H1 (cell line): ENCODE measurements at regions not wholly inside any gene's neighbourhood (a gene's known extent, or its start where the extent isn't known, plus 50 kb on each side); places are given as distances from the start of the nearest gene placed in this dataset.

Experiments used
- CTCF ChIA-PET: fragments of 300-600 bp; sonication (Branson Sonifier 250); formaldehyde crosslinking; loops from one replicate; lab custom pipeline; 2021; ENCODE audit not compliant: partially characterized antibody; lab: Charles Lee
- POLR2A ChIA-PET: fragments of 300-600 bp; sonication (Branson Sonifier 250); formaldehyde crosslinking; loops from one replicate; lab custom pipeline; 2021; ENCODE audit warnings: inconsistent platforms; ENCODE audit not compliant: partially characterized antibody; lab: Charles Lee
- DNase-seq, 2 experiments: peaks; one replicate each; pipeline versions ENCODE4 v3.0.0 to v3.0.0-alpha.2; 2010 to 2022; ENCODE audit warnings: low spot score in 2 of 2, low read depth in 1 of 2, mixed read lengths in 1 of 2
- FAIRE-seq: peaks from 2 replicates; lab custom pipeline; 2011; peaks lifted over from hg19 to GRCh38; lab: Jason Lieb, UNC
- H2AFZ ChIP-seq: 2 replicates; pipeline ENCODE4 v1.8.1; 2012; ENCODE audit warnings: low read length, inconsistent platforms
- H2AK5ac ChIP-seq: 2 replicates; pipeline ENCODE4 v1.6.1; 2013; ENCODE audit warnings: low read depth, low read length
- H2BK120ac ChIP-seq: replicated peaks from 2 replicates; pipeline ENCODE3; 2013; ENCODE audit warnings: low read depth, low read length, inconsistent platforms
- H2BK12ac ChIP-seq: 2 replicates; pipeline ENCODE4 v1.6.1; 2013; ENCODE audit warnings: low read depth, low read length
- H2BK15ac ChIP-seq: 2 replicates; pipeline ENCODE4 v1.6.1; 2013; ENCODE audit warnings: low read length
- H2BK20ac ChIP-seq: 2 replicates; pipeline ENCODE4 v1.6.1; 2013; ENCODE audit warnings: low read length
- H2BK5ac ChIP-seq: 2 replicates; pipeline ENCODE4 v1.6.1; 2013; ENCODE audit warnings: low read depth, low read length
- H3K14ac ChIP-seq: 2 replicates; pipeline ENCODE4 v1.6.1; 2013; ENCODE audit warnings: inconsistent platforms; ENCODE audit not compliant: insufficient read length
- H3K18ac ChIP-seq: 2 replicates; pipeline ENCODE4 v1.6.1; 2013; ENCODE audit warnings: low read length; ENCODE audit errors: extremely low read depth
- H3K23ac ChIP-seq: 2 replicates; pipeline ENCODE4 v1.6.1; 2013; ENCODE audit warnings: inconsistent platforms; ENCODE audit not compliant: insufficient read length
- H3K23me2 ChIP-seq: 2 replicates; pipeline ENCODE4 v1.6.1; 2013; ENCODE audit warnings: low read depth, low read length
- H3K27ac ChIP-seq: 2 replicates; pipeline ENCODE4 v1.6.1; 2011; ENCODE audit warnings: low read depth, low read length, inconsistent platforms
- H3K27me3 ChIP-seq, 4 experiments: replicated peaks in 1 of 4; 1 replicate in 1 of 4; 2 replicates in 3 of 4; pipeline versions ENCODE4 v1.6.1 to v1.8.1; 2011 to 2013; ENCODE audit warnings: low read length in 3 of 4, mild to moderate bottlenecking in 3 of 4, inconsistent platforms in 2 of 4, mixed read lengths in 2 of 4, moderate library complexity in 1 of 4; ENCODE audit not compliant: control insufficient read depth in 3 of 4, insufficient read depth in 3 of 4; ENCODE audit errors: extremely low read depth in 1 of 4
- H3K36me3 ChIP-seq, 4 experiments: 2 replicates each; pipeline versions ENCODE4 v1.6.1 to v1.8.1; 2011 to 2013; ENCODE audit warnings: mild to moderate bottlenecking in 4 of 4, low read length in 3 of 4, moderate library complexity in 2 of 4, control low read depth in 1 of 4, inconsistent platforms in 1 of 4; ENCODE audit not compliant: insufficient read depth in 4 of 4, control insufficient read depth in 2 of 4
- H3K4ac ChIP-seq: replicated peaks from 2 replicates; pipeline ENCODE3; 2013; ENCODE audit warnings: low read length, low read depth, mixed read lengths, inconsistent platforms; ENCODE audit not compliant: insufficient read length
- H3K4me1 ChIP-seq, 4 experiments: replicated peaks in 1 of 4; 1 replicate in 1 of 4; 2 replicates in 3 of 4; pipeline versions ENCODE4 v1.6.1 to v1.8.1; 2011 to 2013; ENCODE audit warnings: low read length in 3 of 4, inconsistent platforms in 2 of 4, mixed read lengths in 1 of 4; ENCODE audit not compliant: insufficient read depth in 4 of 4, control insufficient read depth in 3 of 4
- H3K4me2 ChIP-seq, 2 experiments: 2 replicates each; pipeline versions ENCODE4 v1.6.1 to v1.8.1; 2011 to 2013; ENCODE audit warnings: low read depth in 2 of 2, low read length in 2 of 2, control low read depth in 1 of 2, inconsistent platforms in 1 of 2, mild to moderate bottlenecking in 1 of 2; ENCODE audit not compliant: insufficient read depth in 1 of 2
- H3K4me3 ChIP-seq, 4 experiments: fragments of 200-600, 300-600 bp in 1 of 4; sonication (generic), shearing (Covaris generic), sonication (Bioruptor Twin) in 1 of 4; 2 replicates each; pipeline versions ENCODE4 v1.5.1 to v1.8.1; 2011 to 2016; ENCODE audit warnings: low read length in 4 of 4, low read depth in 3 of 4, control low read depth in 2 of 4, inconsistent platforms in 2 of 4, mild to moderate bottlenecking in 2 of 4, mixed read lengths in 1 of 4, moderate library complexity in 1 of 4; ENCODE audit not compliant: insufficient read depth in 2 of 4; ENCODE audit errors: extremely low read depth in 1 of 4
- H3K56ac ChIP-seq: replicated peaks from 2 replicates; pipeline ENCODE3; 2013; ENCODE audit warnings: low read depth, mild to moderate bottlenecking, mixed read lengths, low read length, inconsistent platforms; ENCODE audit not compliant: insufficient read length
- H3K79me1 ChIP-seq: 2 replicates; pipeline ENCODE4 v1.6.1; 2013; ENCODE audit warnings: low read depth, low read length, control low read depth
- H3K79me2 ChIP-seq, 2 experiments: 2 replicates each; pipeline versions ENCODE4 v1.6.1 to v1.8.1; 2012 to 2013; ENCODE audit warnings: low read length in 2 of 2, mild to moderate bottlenecking in 2 of 2, inconsistent platforms in 1 of 2; ENCODE audit not compliant: insufficient read depth in 2 of 2, control insufficient read depth in 1 of 2
- H3K9ac ChIP-seq, 4 experiments: replicated peaks in 1 of 4; 1 replicate in 1 of 4; 2 replicates in 3 of 4; pipeline versions ENCODE4 v1.6.1 to v1.8.1; 2011 to 2013; ENCODE audit warnings: low read depth in 3 of 4, low read length in 3 of 4, control low read depth in 2 of 4, mild to moderate bottlenecking in 2 of 4, moderate library complexity in 2 of 4, inconsistent platforms in 1 of 4; ENCODE audit errors: extremely low read depth in 1 of 4
- H3K9me3 ChIP-seq, 2 experiments: 2 replicates each; pipeline versions ENCODE4 v1.6.1 to v1.8.1; 2012 to 2013; ENCODE audit warnings: mild to moderate bottlenecking in 2 of 2, moderate library complexity in 2 of 2, control low read depth in 1 of 2, inconsistent platforms in 1 of 2, low read depth in 1 of 2, low read length in 1 of 2, mixed read lengths in 1 of 2; ENCODE audit not compliant: insufficient read depth in 2 of 2
- H4K20me1 ChIP-seq, 2 experiments: replicated peaks in 1 of 2; 2 replicates each; pipeline versions ENCODE3 to v1.8.1; 2011 to 2013; ENCODE audit warnings: inconsistent platforms in 2 of 2, low read length in 2 of 2, mild to moderate bottlenecking in 1 of 2; ENCODE audit not compliant: insufficient read depth in 2 of 2, control insufficient read depth in 1 of 2
- H4K5ac ChIP-seq: 2 replicates; pipeline ENCODE4 v1.6.1; 2013; ENCODE audit warnings: low read length, low read depth, mixed read lengths, inconsistent platforms; ENCODE audit not compliant: insufficient read length
- H4K8ac ChIP-seq: 2 replicates; pipeline ENCODE4 v1.8.0; 2013; ENCODE audit warnings: mild to moderate bottlenecking, moderate library complexity, low read length, inconsistent platforms; ENCODE audit not compliant: insufficient read depth; ENCODE audit errors: extremely low read depth
- H4K91ac ChIP-seq: replicated peaks from 2 replicates; pipeline ENCODE3; 2013; ENCODE audit warnings: low read length, mixed read lengths, inconsistent platforms; ENCODE audit not compliant: insufficient read length
- CEBPB ChIP-seq: IDR thresholded peaks from 2 replicates; pipeline ENCODE4 v1.6.1; 2012; ENCODE audit warnings: low read depth, low read length
- WGBS, 2 experiments: shearing (Covaris generic) in 1 of 2; methylation state at CpG; one replicate each; pipeline versions ENCODE4 v1.1.6 to v1.1.7; 2013 to 2015; ENCODE audit warnings: low lambda C conversion rate in 2 of 2, mixed read lengths in 2 of 2, inconsistent platforms in 1 of 2, low coverage in 1 of 2, missing lambda C conversion rate in 1 of 2; ENCODE audit not compliant: insufficient replicate concordance in 2 of 2, insufficient coverage in 1 of 2, insufficient read length in 1 of 2; ENCODE audit errors: extremely low coverage in 1 of 2, missing lambda C conversion rate in 1 of 2; 5-methylcytosine and 5-hydroxymethylcytosine counted together

DNA sequence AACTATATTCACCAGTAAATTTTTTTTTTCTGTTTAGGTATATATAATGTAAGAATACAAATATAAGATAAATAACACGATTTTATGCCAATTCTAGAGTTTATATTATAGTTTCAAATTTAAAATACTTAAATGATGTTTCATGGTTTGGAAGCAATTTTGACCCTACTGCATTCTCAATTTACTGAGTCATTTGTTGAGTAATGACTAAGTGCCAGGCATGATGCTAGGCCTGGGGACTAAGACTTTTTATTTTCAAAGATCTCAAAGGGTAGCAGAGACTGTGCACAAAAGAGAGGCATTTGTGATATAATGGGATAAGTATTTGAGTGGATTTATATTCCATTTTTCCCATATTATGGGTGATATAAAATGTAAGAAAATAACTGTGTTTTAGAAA is 78.9 kb upstream of the SMIM30 start:
- Histone ChIP-seq H3K4me2 (no peak overlapping the region), H2AFZ (no peak overlapping the region), H3K79me1 (no peaks in the 10 kb centered on the region), H2AK5ac (no peak overlapping the region), H3K79me2 (no peaks in the 10 kb centered on the region), H2BK5ac (no peak overlapping the region), H3K56ac (no peak overlapping the region), H2BK20ac (no peak overlapping the region), H2BK120ac (no peak overlapping the region), H4K5ac (no peak overlapping the region), H2BK12ac (no peak overlapping the region), H3K36me3 (no peaks in the 10 kb centered on the region), H3K14ac (no peak overlapping the region), H3K23ac (no peak overlapping the region), H3K4me1 (no peaks in the 10 kb centered on the region), H3K9ac (no peak overlapping the region), H4K8ac (no peak overlapping the region), H3K4ac (no peak overlapping the region), H3K27me3 (no peaks in the 10 kb centered on the region), H3K4me3 (no peak overlapping the region), H3K18ac (no peak overlapping the region), H4K20me1 (no peaks in the 10 kb centered on the region), H3K27ac (no peak overlapping the region), H2BK15ac (no peak overlapping the region), H4K91ac (no peak overlapping the region), H3K23me2 (no peaks in the 10 kb centered on the region), H3K9me3 (no peaks in the 10 kb centered on the region)
- DNase-seq, result no peak
- ChIA-PET POLR2A (no interaction called here), CTCF (no interaction called here)
- no peak for FAIRE-seq
- WGBS, 2 experiments, result 63% methylated on average over 1 of the region's 1 CpG; no CpG with 5 or more reads in 1 of the 2 experiments
- TF ChIP-seq CEBPB, result no peak
